ENCODE measurements at regions not wholly inside any gene's neighbourhood (a gene's known extent, or its start where the extent isn't known, plus 50 kb on each side); places are given as distances from the start of the nearest gene placed in this dataset.

DNA sequence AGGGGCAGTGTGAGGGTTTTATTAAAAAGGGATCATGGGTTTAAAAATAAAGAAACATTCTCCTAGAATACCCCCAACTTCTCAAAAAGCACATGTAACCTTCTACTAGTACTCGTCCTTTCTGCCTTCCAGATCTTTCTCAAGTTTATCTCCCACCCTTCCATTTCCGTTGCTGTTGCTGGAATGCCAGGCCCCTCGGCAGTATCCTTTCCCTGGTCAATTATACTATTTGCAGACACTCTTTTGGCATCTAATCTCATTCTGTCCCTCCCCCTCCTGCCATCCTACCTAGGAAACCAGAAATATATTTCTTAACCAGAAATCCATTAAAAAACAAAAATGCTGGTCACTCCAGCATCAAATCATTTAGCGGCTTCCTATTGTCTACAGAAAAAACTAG lies 198.2 kb upstream of the ATP2B1 start:
- H3K4me3 ChIP-seq (ENCODE audit: low read depth, low read length), result no peak overlapping the region
- TF ChIP-seq, protein P1, sequence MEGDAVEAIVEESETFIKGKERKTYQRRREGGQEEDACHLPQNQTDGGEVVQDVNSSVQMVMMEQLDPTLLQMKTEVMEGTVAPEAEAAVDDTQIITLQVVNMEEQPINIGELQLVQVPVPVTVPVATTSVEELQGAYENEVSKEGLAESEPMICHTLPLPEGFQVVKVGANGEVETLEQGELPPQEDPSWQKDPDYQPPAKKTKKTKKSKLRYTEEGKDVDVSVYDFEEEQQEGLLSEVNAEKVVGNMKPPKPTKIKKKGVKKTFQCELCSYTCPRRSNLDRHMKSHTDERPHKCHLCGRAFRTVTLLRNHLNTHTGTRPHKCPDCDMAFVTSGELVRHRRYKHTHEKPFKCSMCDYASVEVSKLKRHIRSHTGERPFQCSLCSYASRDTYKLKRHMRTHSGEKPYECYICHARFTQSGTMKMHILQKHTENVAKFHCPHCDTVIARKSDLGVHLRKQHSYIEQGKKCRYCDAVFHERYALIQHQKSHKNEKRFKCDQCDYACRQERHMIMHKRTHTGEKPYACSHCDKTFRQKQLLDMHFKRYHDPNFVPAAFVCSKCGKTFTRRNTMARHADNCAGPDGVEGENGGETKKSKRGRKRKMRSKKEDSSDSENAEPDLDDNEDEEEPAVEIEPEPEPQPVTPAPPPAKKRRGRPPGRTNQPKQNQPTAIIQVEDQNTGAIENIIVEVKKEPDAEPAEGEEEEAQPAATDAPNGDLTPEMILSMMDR (IDR thresholded peaks at IDR 0.05; ENCODE audit: insufficient read depth, low read depth, low read length), result no peak
- no peak for DNase-seq (ENCODE audit: low read depth)

DNA sequence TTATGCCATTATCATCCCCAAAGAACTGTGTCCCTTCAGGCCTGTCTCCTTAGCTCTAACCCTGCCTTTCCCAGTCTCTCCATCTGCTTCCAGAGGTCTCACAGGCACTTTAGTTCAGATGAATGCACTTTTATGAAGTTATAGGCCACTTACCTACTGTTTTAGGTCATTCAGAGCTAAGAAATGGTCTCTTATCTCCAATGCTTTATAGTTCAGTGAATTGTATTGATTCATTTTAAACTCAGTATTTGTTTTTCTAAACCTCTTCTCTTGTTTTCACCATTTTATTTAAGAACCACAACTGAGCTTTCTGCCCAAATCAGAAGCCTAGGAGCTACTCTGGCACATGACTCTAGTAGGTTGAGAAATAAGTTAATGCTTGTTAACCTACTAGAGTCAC lies 197.5 kb upstream of the ATP2B1 start:
- no peak for DNase-seq (ENCODE audit: low read depth)
- TF ChIP-seq, protein P1 (IDR thresholded peaks at IDR 0.05; ENCODE audit: insufficient read depth, low read depth, low read length), result no peak
- no peak overlapping the region for H3K4me3 ChIP-seq (ENCODE audit: low read depth, low read length)

- DNase-seq (ENCODE audit: low read depth), result no peak
- no peak overlapping the region for H3K4me3 ChIP-seq (ENCODE audit: low read depth, low read length)
- TF ChIP-seq, protein P1 (IDR thresholded peaks at IDR 0.05; ENCODE audit: insufficient read depth, low read depth, low read length), result no peak
These were observed 193.4 kb upstream of the ATP2B1 start for GRCh38 chr12:89901906-89902642.

DNA sequence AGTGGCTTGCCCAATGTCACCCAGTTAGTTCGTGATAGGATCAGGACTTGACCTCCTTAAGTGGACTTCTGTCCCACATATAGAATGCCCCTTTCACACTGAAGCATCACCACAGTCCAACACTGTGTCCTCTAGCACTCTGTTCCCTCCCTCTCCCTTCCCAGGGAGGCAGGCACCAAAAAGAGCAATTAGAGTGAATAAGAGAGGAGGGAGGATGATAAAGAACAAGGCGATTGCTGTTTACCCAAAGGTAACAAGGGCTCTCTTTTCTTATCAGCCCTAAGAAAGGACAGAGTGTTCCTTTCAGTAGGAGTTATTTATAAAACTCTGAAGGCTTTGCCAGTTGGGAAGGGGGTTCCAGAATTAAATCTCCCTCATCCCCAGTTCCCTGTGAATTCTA lies 192.7 kb upstream of the ATP2B1 start:
- no peak overlapping the region for H3K4me3 ChIP-seq (ENCODE audit: low read depth, low read length)
- TF ChIP-seq, protein P1 (IDR thresholded peaks at IDR 0.05; ENCODE audit: insufficient read depth, low read depth, low read length), result no peak
- DNase-seq (ENCODE audit: low read depth), result no peak

DNA sequence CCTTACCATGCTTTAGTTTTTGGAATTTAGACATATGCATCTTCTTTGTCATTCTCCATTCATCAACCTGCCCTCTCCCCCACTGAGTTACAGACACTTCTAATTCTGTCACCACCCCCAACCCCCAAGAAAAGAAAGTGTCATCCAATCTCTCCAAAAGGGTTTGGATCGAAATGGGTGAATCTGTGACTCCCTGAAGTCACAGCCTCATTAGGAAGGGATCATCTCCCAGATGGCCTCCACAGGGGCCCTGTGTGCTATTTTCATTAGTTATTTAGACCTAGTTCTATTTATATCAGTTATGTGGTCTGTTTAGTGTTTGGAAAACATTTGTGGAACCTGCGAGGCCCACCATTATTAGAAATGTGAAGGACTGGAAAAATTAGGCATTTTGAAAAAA lies 191.0 kb upstream of the ATP2B1 start:
- TF ChIP-seq, protein P1 (IDR thresholded peaks at IDR 0.05; ENCODE audit: insufficient read depth, low read depth, low read length), result no peak
- no peak for DNase-seq (ENCODE audit: low read depth)

DNA sequence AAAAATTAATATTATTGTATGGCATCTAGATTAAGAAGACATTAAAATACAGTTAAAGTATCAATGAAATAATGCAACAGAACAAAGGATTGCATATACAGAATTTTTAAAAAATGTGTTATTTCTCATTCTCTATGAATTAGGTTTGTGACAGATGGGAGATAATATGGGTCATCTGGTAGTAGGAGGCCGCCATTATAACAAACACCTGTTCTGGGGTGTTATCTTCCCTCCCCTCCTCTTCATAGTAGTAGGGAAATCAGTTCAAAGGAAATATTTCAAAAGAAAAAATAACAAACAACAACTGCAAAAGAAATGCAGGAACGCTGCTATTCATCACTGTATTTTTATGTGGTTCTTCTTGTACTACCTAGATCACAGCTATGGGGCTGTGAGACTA lies 187.0 kb upstream of the ATP2B1 start:
- DNase-seq (ENCODE audit: low read depth), result no peak
- TF ChIP-seq, protein P1 (IDR thresholded peaks at IDR 0.05; ENCODE audit: insufficient read depth, low read depth, low read length), result no peak
- no peak overlapping the region for H3K4me3 ChIP-seq (ENCODE audit: low read depth, low read length)

More for the DNA sequence above, 191.0 kb upstream of the ATP2B1 start:
- H3K4me3 ChIP-seq (ENCODE audit: low read depth, low read length), result no peak overlapping the region

GRCh38 chr12:89895101-89895500 lies 186.5 kb upstream of the ATP2B1 start:
- TF ChIP-seq, protein P1 (IDR thresholded peaks at IDR 0.05; ENCODE audit: insufficient read depth, low read depth, low read length), result no peak
- no peak overlapping the region for H3K4me3 ChIP-seq (ENCODE audit: low read depth, low read length)
- no peak for DNase-seq (ENCODE audit: low read depth)
